ENCODE measurements at regions not wholly inside any gene's neighbourhood (a gene's known extent, or its start where the extent isn't known, plus 50 kb on each side); places are given as distances from the start of the nearest gene placed in this dataset.

GRCh38 chr2:51093016-51093415, 61.1 kb upstream of the NRXN1 start:
- TF ChIP-seq, protein P1, sequence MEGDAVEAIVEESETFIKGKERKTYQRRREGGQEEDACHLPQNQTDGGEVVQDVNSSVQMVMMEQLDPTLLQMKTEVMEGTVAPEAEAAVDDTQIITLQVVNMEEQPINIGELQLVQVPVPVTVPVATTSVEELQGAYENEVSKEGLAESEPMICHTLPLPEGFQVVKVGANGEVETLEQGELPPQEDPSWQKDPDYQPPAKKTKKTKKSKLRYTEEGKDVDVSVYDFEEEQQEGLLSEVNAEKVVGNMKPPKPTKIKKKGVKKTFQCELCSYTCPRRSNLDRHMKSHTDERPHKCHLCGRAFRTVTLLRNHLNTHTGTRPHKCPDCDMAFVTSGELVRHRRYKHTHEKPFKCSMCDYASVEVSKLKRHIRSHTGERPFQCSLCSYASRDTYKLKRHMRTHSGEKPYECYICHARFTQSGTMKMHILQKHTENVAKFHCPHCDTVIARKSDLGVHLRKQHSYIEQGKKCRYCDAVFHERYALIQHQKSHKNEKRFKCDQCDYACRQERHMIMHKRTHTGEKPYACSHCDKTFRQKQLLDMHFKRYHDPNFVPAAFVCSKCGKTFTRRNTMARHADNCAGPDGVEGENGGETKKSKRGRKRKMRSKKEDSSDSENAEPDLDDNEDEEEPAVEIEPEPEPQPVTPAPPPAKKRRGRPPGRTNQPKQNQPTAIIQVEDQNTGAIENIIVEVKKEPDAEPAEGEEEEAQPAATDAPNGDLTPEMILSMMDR (conservative IDR thresholded peaks at IDR 0.05), result no peak
- no peak for TF ChIP-seq EZH2 (IDR thresholded peaks at IDR 0.05; ENCODE audit: low read depth)

Measured in PC-9 (cell line).